Muscle layer of colon (tissue), 2 donors: ENCODE measurements at regions not wholly inside any gene's neighbourhood (a gene's known extent, or its start where the extent isn't known, plus 50 kb on each side); places are given as distances from the start of the nearest gene placed in this dataset.

Experiments used
- H3K27ac ChIP-seq: one replicate; pipeline ENCODE4 v1.7.0; 2013; ENCODE audit warnings: low read depth, mild to moderate bottlenecking, low read length, moderate library complexity
- H3K27me3 ChIP-seq, 2 donors: one replicate each; pipeline ENCODE4 v1.7.0; 2013; ENCODE audit warnings: low read length in 2 of 2, mild to moderate bottlenecking in 2 of 2; ENCODE audit not compliant: insufficient read depth in 2 of 2, control insufficient read depth in 1 of 2
- H3K36me3 ChIP-seq: one replicate; pipeline ENCODE4 v1.7.0; 2013; ENCODE audit warnings: mild to moderate bottlenecking, low read length; ENCODE audit not compliant: insufficient read depth
- H3K4me1 ChIP-seq: one replicate; pipeline ENCODE4 v1.7.0; 2013; ENCODE audit warnings: mild to moderate bottlenecking, low read length; ENCODE audit not compliant: insufficient read depth
- H3K4me3 ChIP-seq, 2 donors: one replicate each; pipeline ENCODE4 v1.7.0; 2013; ENCODE audit warnings: low read length in 2 of 2, low read depth in 1 of 2, mild to moderate bottlenecking in 1 of 2, moderate library complexity in 1 of 2
- H3K9ac ChIP-seq: one replicate; pipeline ENCODE4 v1.7.0; 2013; ENCODE audit warnings: low read length
- H3K9me3 ChIP-seq: one replicate; pipeline ENCODE4 v1.7.0; 2013; ENCODE audit warnings: mild to moderate bottlenecking, low read length
- donor health status: abdominal sarcoma.
- donor health status: Adenocarcinoma of cecum.

DNA sequence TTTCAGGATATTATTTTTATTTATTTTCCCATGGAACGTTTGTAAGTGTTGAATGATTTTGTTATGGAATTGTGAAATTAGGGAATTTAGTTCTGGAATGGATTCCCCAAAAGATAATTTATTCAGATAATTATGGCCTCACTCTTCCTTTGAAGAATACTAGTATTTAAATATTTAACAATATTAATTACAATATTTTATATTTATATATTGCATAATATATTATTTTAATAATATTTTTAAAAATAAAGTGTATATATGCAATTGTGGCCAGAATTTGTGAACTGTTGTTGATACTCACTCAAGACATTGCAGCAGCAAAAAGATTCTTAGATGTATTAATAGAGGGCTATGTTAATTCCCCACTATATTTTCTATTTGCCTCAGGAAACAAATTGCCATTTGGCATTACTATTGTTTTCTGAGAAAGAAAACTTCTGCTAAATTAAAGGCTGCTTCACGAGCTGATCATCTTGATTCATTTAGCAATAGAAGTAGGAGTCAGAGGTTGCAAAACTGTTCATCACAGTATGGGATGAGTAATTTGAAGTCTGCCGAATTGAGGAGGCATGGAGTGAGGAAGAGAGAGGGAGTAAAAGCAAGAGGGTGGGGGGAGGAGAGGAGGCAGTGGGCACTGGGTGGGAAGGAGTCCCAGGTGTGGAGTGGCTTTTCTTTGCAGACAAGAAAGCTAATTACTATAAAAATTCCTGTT, 729.2 kb downstream of the DHX35 start:
- no peak overlapping the region for H3K27ac ChIP-seq
- no peaks in the 10 kb centered on the region for H3K36me3 ChIP-seq
- no peaks in the 10 kb centered on the region for H3K9me3 ChIP-seq
- no peaks in the 10 kb centered on the region for H3K4me1 ChIP-seq
- no peak overlapping the region for H3K4me3 ChIP-seq
- no peaks in the 10 kb centered on the region for H3K27me3 ChIP-seq
- no peak overlapping the region for H3K9ac ChIP-seq

DNA sequence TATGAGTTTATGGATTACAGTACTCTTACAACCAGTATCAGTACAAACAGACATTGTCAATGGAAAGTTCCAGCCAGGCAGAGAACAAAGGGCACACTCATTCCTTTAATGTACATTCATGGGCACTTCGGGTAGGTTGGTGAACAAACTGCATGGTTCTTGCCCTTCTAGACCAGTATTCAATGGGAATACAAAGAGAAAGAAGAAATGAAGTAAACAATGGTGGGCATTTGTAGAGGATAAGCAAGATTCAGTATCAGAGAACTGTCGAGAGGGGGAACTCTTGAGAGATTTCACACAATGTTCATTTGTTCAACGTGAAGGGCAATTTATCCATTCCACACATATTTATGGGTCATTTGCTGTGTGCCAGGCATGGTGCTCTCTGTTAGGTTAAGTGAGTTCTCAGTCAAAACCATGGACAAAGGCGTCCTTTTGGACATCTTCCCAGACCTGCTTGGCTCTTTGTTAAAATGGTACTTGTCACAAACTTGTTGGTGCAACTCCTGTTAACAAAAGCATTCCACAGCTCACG, 714.8 kb downstream of the DHX35 start:
- Histone ChIP-seq H3K27me3 (no peaks in the 10 kb centered on the region), H3K4me1 (no peaks in the 10 kb centered on the region), H3K36me3 (no peaks in the 10 kb centered on the region), H3K9ac (no peak overlapping the region), H3K27ac (no peak overlapping the region), H3K4me3 (no peak overlapping the region), H3K9me3 (no peaks in the 10 kb centered on the region)

DNA sequence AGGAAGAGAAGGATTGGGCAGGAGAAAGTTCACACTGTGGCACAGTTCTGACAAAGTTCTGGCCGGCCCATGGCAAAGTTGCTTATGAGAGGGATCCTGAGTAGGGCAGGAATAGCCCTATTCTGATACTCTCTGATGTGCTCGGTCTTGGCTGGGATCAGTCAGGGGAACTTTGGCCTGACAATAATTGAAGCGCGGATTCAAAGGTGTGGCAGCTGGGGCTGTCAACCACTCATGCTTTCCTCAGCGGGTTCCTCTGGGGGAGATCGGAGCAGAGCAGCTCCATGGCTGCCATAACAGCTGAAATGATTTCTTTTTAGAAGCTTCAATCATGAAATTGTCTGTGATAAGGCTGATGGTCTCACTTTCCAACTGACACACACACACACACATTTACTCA, 714.1 kb downstream of the DHX35 start:
- Histone ChIP-seq H3K9me3 (no peaks in the 10 kb centered on the region), H3K27ac (no peak overlapping the region), H3K4me1 (no peaks in the 10 kb centered on the region), H3K9ac (no peak overlapping the region), H3K4me3 (no peak overlapping the region), H3K27me3 (no peaks in the 10 kb centered on the region), H3K36me3 (no peaks in the 10 kb centered on the region)

DNA sequence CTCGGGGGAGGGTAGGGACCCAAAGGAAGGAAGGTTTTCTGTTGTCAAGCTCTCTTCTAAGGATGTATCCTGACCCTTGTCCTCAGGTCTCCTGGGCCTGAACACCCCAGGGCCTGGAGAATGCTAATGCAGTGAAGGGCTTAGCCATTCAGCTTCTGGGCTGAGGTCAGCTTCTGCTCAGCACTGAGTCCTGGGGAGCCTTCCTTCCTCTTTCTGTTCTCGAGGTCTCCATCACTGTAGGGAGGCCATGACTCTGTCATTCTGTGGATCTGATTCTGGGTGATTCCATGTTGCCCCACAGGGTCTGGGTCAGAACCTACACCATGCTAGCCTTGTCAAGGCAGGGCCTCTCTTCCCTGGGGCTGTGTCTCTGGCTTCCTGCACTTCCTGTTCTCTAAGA, 712.7 kb downstream of the DHX35 start:
- H3K27me3 ChIP-seq = no peaks in the 10 kb centered on the region

DNA sequence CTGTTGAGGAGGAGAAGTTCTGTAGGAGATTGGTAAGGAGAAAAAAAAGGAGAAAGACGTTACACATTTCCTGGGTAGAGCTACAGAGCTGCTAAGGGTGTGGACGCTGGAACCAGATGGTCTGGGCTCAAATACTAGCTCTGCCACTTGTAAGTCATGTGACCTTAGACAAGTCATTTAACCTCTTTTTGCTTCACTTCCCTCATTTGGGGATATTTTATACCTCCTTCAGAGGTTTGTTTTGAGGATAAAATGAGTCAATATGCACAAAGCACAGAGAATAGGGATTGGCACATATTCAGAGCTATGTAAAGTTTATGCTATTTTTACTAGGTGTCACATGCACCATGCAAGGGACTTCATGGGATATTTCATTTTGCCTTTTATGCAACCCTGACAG, 708.8 kb downstream of the DHX35 start:
- H3K9ac ChIP-seq = no peak overlapping the region
- H3K9me3 ChIP-seq = no peaks in the 10 kb centered on the region
- no peaks in the 10 kb centered on the region for H3K4me1 ChIP-seq
- H3K4me3 ChIP-seq = no peak overlapping the region
- H3K36me3 ChIP-seq = no peaks in the 10 kb centered on the region
- H3K27me3 ChIP-seq = no peaks in the 10 kb centered on the region
- H3K27ac ChIP-seq = no peak overlapping the region

More for the DNA sequence above, 712.7 kb downstream of the DHX35 start:
- no peaks in the 10 kb centered on the region for H3K36me3 ChIP-seq
- H3K9me3 ChIP-seq = no peaks in the 10 kb centered on the region
- no peak overlapping the region for H3K9ac ChIP-seq
- no peak overlapping the region for H3K27ac ChIP-seq
- no peak overlapping the region for H3K4me3 ChIP-seq
- H3K4me1 ChIP-seq = no peaks in the 10 kb centered on the region

DNA sequence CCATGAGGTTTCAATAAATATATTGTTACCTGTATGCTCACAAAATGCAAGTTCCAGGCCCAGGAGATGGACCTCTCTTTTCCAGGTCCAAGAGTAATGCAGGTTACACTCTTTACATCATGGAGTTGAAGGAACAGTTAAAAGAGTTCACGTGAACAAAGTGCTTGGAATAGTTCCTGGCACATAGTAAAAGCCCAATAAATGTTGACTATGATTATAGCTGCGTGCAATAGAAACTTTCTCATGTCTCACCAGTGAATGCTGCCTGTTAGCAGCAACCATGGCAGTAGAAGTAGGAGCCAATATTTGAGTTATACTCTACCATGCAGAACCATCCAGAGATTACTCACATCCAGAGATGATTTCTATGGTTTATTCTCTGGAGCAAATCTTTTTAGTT, 707.5 kb downstream of the DHX35 start:
- Histone ChIP-seq H3K9ac (no peak overlapping the region), H3K27ac (no peak overlapping the region), H3K27me3 (no peaks in the 10 kb centered on the region), H3K9me3 (no peaks in the 10 kb centered on the region), H3K36me3 (no peaks in the 10 kb centered on the region), H3K4me3 (no peak overlapping the region), H3K4me1 (no peaks in the 10 kb centered on the region)

DNA sequence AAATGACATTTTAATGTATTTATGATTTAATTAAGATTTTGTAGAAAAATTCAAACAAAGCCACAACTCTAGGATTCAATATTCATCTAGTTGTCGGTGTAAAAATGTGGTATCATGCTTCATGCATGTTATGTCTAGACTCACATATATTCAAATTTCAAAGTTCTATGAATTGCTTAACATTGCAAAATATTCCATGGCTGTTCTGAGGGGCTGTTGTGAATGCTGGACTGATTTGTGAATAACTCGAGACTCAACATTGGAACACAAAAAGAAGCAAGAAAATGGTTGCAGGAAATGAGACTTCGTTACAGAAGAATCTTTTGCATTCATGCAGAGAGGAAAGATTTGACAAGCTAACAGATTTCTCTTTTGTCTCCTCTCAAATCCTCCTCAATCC, 705.9 kb downstream of the DHX35 start:
- Histone ChIP-seq H3K9ac (no peak overlapping the region), H3K4me3 (no peak overlapping the region), H3K27ac (no peak overlapping the region)

DNA sequence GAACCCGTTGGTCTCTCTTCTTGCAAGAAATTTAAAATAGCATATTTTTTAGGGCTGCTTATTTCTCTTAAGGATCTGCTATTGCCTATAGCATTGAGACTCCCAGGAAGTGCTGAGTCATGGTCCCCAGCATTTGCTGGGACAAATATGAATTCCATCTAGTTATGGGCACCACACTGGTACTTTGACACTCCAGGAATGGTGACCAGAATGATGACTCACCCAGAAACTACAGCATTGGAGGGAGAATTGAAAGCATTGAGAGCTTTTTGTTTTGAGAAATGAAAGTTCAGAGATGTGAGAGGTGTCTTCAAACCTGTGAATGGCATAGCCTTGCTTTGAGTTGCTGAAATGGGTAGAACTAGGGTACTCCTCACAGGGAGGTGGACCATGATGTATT, 699.7 kb downstream of the DHX35 start:
- H3K27me3 ChIP-seq = no peaks in the 10 kb centered on the region
- H3K4me1 ChIP-seq = no peaks in the 10 kb centered on the region
- H3K9me3 ChIP-seq = no peaks in the 10 kb centered on the region

More for the DNA sequence above, 705.9 kb downstream of the DHX35 start:
- Histone ChIP-seq H3K36me3 (no peaks in the 10 kb centered on the region), H3K4me1 (no peaks in the 10 kb centered on the region), H3K27me3 (no peaks in the 10 kb centered on the region), H3K9me3 (no peaks in the 10 kb centered on the region)

DNA sequence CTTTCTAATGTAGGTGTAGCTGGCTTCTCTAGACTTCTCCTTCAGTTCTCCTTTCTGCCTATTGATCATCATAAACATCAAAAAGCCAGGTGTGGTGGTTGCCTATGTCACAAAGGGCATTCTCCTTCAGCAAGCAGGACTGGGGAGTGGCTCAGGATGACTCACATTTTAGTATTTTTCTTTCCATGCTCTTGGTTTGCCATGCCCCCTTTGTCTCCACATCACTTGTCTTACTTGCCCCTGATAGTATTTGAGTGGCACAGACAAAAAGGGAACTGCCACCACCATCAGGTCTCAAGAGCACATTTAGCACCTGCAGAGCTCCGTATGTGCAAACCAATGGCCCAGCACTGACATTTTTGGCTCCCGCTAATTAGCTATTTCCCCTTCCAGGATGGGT, 698.8 kb downstream of the DHX35 start:
- Histone ChIP-seq H3K9ac (no peak overlapping the region), H3K4me3 (no peak overlapping the region), H3K27ac (no peak overlapping the region), H3K27me3 (no peaks in the 10 kb centered on the region), H3K36me3 (no peaks in the 10 kb centered on the region), H3K4me1 (no peaks in the 10 kb centered on the region), H3K9me3 (no peaks in the 10 kb centered on the region)

More for the DNA sequence above, 699.7 kb downstream of the DHX35 start:
- H3K27ac ChIP-seq = no peak overlapping the region
- H3K36me3 ChIP-seq = no peaks in the 10 kb centered on the region
- no peak overlapping the region for H3K4me3 ChIP-seq
- H3K9ac ChIP-seq = no peak overlapping the region

DNA sequence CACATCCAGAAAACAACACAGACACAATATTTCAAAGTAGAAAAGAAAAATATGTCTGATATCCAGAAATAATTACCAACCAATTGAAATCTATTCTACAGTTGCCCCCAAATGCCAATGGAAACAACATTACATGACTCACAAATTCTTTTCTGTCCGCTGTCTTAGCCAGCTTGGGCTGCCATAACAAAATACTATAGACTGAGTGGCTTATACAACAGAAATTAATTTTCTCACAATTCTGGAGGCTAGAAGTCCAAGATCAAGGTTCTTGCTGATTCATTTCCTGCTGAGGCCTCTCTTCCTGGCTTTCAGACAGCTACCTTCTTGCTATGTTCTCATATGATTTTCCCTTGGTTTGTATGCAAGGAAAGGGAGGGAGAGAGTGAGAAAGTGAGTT, 698.1 kb downstream of the DHX35 start:
- Histone ChIP-seq H3K27me3 (no peaks in the 10 kb centered on the region), H3K4me3 (no peak overlapping the region), H3K9me3 (no peaks in the 10 kb centered on the region), H3K4me1 (no peaks in the 10 kb centered on the region), H3K27ac (no peak overlapping the region), H3K36me3 (no peaks in the 10 kb centered on the region), H3K9ac (no peak overlapping the region)

DNA sequence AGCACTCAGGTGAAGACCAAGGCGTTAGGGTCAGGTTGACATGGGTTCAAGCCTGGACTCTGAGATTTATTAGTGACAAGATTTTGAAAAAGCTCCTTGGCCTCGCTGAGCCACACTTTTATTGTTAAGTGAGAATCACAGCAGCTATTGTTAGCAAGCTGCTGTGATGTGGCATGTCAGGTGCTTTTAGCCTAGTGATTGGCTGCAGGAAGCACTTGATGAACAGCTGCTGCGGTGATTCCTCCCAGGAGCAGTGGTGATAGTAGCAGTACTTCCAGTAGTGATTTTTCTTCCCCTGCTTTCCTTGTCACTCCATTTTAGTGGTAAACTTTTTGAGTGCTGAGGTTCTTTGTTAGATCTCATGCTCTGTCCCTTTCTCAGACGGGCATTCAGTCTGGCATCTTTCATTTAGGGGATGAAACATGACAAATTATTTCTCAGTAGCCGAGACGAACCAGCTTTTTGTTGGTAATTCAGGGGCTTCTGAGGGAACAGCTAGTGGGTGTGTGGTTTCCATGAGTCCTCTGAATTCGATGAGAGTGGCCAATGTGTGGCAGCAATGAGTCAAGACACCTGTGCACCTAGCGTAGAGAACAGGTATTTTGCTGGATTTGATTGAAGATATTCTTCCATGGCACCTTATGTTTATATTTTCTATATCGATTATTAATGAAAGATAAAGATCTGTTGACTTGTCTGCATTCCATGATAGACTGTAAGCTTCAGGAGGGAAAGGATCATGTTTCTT, 696.7 kb downstream of the DHX35 start:
- Histone ChIP-seq H3K9ac (no peak overlapping the region), H3K27ac (no peak overlapping the region), H3K9me3 (no peaks in the 10 kb centered on the region), H3K4me3 (no peak overlapping the region), H3K27me3 (no peaks in the 10 kb centered on the region), H3K4me1 (peaks cover 5% of the 10 kb centered on the region), H3K36me3 (no peaks in the 10 kb centered on the region)
